ENCODE measurements at regions not wholly inside any gene's neighbourhood (a gene's known extent, or its start where the extent isn't known, plus 50 kb on each side); places are given as distances from the start of the nearest gene placed in this dataset.

GRCh38 chr9:71245651-71246050, 124.2 kb upstream of the TRPM3 start:
- TF ChIP-seq CTCF (IDR thresholded peaks at IDR 0.05) (no peak), POLR2A (IDR thresholded peaks at IDR 0.05) (no peak)

Data from tibial nerve (tissue), 3 donors.